B cell (primary cell): ENCODE measurements at regions not wholly inside any gene's neighbourhood (a gene's known extent, or its start where the extent isn't known, plus 50 kb on each side); places are given as distances from the start of the nearest gene placed in this dataset.

Experiments used
- EZH2 ChIP-seq: IDR thresholded peaks from 2 replicates; pipeline ENCODE4 v1.6.1; 2012; ENCODE audit warnings: borderline replicate concordance, low read depth, mild to moderate bottlenecking, moderate library complexity, low read length; ENCODE audit not compliant: insufficient read depth, poor library complexity, severe bottlenecking
- TF ChIP-seq, protein P1 (sequence below): fragments of 200-600 bp; IDR thresholded peaks from one replicate; pipeline ENCODE4 v1.8.0; 2022; ENCODE audit warnings: antibody characterized with exemption, mild to moderate bottlenecking

DNA sequence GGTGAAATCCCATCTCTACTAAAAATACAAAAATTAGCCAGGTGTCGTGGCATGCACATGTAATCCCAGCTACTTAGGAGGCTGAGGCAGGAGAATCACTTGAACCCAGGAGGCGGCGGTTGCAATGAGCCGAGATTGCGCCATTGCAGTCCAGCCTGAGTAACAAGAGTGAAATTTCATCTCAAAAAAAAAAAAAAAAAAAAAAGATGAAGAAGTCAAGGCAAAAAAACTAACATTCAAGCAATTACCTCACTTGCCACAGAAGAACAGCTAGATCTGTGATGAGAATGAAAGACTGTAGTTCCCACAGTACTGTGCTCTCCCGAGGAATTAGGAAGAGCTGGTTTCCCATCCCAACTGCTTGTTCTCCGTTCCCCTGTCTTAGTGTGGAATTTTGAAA, 144.7 kb upstream of the ECI2 start:
- TF ChIP-seq, protein P1, sequence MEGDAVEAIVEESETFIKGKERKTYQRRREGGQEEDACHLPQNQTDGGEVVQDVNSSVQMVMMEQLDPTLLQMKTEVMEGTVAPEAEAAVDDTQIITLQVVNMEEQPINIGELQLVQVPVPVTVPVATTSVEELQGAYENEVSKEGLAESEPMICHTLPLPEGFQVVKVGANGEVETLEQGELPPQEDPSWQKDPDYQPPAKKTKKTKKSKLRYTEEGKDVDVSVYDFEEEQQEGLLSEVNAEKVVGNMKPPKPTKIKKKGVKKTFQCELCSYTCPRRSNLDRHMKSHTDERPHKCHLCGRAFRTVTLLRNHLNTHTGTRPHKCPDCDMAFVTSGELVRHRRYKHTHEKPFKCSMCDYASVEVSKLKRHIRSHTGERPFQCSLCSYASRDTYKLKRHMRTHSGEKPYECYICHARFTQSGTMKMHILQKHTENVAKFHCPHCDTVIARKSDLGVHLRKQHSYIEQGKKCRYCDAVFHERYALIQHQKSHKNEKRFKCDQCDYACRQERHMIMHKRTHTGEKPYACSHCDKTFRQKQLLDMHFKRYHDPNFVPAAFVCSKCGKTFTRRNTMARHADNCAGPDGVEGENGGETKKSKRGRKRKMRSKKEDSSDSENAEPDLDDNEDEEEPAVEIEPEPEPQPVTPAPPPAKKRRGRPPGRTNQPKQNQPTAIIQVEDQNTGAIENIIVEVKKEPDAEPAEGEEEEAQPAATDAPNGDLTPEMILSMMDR = no peak
- TF ChIP-seq EZH2 = no peak
